ENCODE measurements at regions not wholly inside any gene's neighbourhood (a gene's known extent, or its start where the extent isn't known, plus 50 kb on each side); places are given as distances from the start of the nearest gene placed in this dataset.

DNA sequence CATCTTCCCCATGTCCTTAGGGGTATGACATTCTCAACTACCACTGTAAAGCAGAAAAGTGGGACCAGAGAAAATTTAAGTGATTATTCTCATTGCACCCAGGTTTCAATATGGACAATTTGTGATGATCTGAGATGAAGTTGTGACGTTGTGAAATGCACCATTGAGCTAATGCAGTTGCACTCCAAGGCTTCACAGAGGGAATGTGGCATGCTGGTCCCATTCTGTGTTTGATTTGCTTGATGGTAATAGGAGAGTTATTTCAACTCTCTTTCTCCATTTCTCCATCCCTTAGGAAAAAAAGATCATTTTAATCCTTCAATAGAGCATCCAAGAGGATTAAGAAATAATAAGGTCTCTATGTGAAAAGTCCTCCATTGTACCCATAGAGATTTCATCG lies 136.6 kb downstream of the SLC30A10 start:
- no peak for DNase-seq
- Mint-ChIP-seq H3K27ac (no peak overlapping the region), H3K36me3 (no peaks in the 10 kb centered on the region), H3K4me1 (no peaks in the 10 kb centered on the region), H3K9me3 (no peaks in the 10 kb centered on the region), H3K4me3 (no peak overlapping the region), H3K27me3 (peaks cover 15% of the 10 kb centered on the region)

GRCh38 chr1:219790834-219791615 lies 137.3 kb downstream of the SLC30A10 start:
- no peak overlapping the region for H3K27ac Mint-ChIP-seq
- H3K36me3 Mint-ChIP-seq: no peaks in the 10 kb centered on the region
- H3K27me3 Mint-ChIP-seq: peaks cover 15% of the 10 kb centered on the region
- no peaks in the 10 kb centered on the region for H3K4me1 Mint-ChIP-seq
- no peak overlapping the region for H3K4me3 Mint-ChIP-seq
- H3K9me3 Mint-ChIP-seq: no peaks in the 10 kb centered on the region
- DNase-seq: no peak

DNA sequence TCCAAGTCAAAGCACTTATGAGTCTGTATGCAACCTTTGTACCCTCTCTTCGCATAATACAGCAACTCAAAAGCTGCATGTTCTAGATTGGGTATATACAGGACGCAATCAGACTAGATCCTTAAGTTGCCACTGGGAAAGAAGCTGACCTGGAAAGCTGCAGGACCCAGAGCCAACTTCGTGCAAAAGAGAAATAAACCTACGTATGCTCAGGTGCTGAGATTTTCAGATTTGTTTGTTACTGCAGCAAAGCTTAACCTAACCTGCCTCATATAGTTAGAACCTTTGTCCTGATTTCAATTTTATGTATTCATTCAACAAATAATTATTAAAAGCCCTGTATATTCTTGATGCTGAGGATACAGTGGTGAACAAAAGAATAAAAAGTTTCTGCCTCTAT lies 139.7 kb downstream of the SLC30A10 start:
- H3K4me1 Mint-ChIP-seq: no peaks in the 10 kb centered on the region
- H3K27ac Mint-ChIP-seq: no peak overlapping the region
- no peak for DNase-seq
- no peaks in the 10 kb centered on the region for H3K9me3 Mint-ChIP-seq
- no peak overlapping the region for H3K4me3 Mint-ChIP-seq
- H3K36me3 Mint-ChIP-seq: no peaks in the 10 kb centered on the region
- peaks cover 4% of the 10 kb centered on the region for H3K27me3 Mint-ChIP-seq

DNA sequence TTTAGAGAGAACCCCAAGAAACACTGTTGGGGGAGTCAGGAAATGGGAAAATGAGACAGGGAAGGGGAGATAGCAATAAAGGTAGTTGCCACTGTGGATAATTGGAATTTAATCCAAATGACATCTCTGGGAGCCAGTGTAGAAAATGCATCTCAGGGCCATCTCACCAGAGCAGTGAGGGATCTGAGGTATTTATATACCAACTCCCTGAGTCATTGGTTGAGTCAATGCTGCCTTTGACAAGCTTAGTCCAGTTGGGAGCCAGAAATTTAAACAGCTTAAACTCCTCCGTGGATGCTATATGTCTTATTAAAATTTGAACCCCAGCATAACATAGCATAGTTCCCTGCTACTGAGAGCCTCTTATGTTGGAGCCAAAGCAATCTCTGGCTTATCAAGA lies 140.3 kb downstream of the SLC30A10 start:
- H3K4me1 Mint-ChIP-seq: no peaks in the 10 kb centered on the region
- DNase-seq: no peak
- H3K27ac Mint-ChIP-seq: no peak overlapping the region
- H3K36me3 Mint-ChIP-seq: no peaks in the 10 kb centered on the region
- H3K4me3 Mint-ChIP-seq: no peak overlapping the region
- no peaks in the 10 kb centered on the region for H3K9me3 Mint-ChIP-seq
- H3K27me3 Mint-ChIP-seq: peaks cover 4% of the 10 kb centered on the region

DNA sequence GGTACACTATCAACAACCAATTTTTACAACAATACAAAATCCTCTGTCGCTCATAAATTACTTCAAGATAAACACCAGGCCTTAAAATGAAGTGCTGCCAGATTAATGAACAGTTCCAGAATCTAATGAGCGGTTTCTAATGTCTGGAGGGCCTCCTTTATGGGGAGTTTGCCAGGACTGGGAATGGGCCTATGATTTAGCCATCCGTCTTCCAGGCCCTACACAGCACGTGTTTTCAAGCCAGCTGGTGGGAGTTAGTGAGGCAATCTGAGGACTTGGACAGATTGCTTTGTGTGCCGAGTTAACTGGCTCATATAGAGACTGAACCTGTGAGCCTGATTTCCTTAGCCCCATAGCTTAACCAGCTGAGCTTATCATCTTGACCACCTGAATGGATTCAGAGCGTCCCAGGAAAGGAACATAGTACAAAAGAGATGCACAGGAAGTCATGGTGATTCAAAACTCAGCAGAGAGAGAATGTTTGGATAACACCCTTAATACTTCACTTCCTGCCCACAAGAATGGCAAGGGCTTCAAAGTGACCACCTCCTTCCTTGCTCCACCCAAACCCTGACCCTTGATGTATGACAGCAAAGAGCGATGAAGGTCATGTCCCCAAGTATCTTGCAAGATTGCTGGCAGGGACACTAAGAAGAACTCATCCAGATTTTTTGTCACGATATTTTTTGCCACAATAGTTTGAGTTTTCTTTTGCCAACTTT lies 143.5 kb downstream of the SLC30A10 start:
- H3K27me3 Mint-ChIP-seq: peaks cover 4% of the 10 kb centered on the region

GRCh38 chr1:219783605-219784235 lies 144.6 kb downstream of the SLC30A10 start:
- H3K4me3 Mint-ChIP-seq: no peak overlapping the region
- DNase-seq: no peak
- H3K27ac Mint-ChIP-seq: no peak overlapping the region
- peaks cover 3% of the 10 kb centered on the region for H3K9me3 Mint-ChIP-seq
- no peaks in the 10 kb centered on the region for H3K4me1 Mint-ChIP-seq
- H3K27me3 Mint-ChIP-seq: peaks cover 4% of the 10 kb centered on the region
- no peaks in the 10 kb centered on the region for H3K36me3 Mint-ChIP-seq

More for the DNA sequence above, 143.5 kb downstream of the SLC30A10 start:
- Mint-ChIP-seq H3K27ac (no peak overlapping the region), H3K36me3 (no peaks in the 10 kb centered on the region), H3K9me3 (no peaks in the 10 kb centered on the region), H3K4me3 (no peak overlapping the region), H3K4me1 (no peaks in the 10 kb centered on the region)
- no peak for DNase-seq

DNA sequence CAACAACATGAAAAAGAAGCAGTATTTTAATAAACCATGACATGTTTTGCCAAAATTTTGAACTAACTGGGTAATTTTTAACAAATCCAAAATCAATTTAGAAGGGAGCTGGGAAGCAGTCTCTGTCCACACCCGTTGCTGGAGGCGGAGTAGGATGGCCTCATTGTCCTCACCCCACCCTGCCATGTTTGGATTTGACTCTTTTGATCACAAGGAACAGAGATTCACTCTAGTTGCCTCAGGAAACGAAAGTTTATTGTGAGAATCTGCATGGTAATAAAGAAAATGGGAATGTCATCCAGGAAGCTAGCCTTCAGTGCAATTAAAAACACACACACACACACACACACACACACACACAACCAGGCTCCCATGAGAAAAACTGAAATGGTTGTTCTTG lies 145.4 kb downstream of the SLC30A10 start:
- no peak overlapping the region for H3K4me3 Mint-ChIP-seq
- H3K27me3 Mint-ChIP-seq: peaks cover 3% of the 10 kb centered on the region
- H3K36me3 Mint-ChIP-seq: no peaks in the 10 kb centered on the region
- peaks cover 3% of the 10 kb centered on the region for H3K9me3 Mint-ChIP-seq
- no peak for DNase-seq
- no peaks in the 10 kb centered on the region for H3K4me1 Mint-ChIP-seq
- no peak overlapping the region for H3K27ac Mint-ChIP-seq

- Mint-ChIP-seq H3K27me3 (no peaks in the 10 kb centered on the region), H3K36me3 (no peaks in the 10 kb centered on the region), H3K4me3 (no peak overlapping the region), H3K4me1 (no peaks in the 10 kb centered on the region), H3K27ac (no peak overlapping the region), H3K9me3 (peaks cover 3% of the 10 kb centered on the region)
- DNase-seq: no peak
These were observed 146.0 kb downstream of the SLC30A10 start for GRCh38 chr1:219782311-219782710.

DNA sequence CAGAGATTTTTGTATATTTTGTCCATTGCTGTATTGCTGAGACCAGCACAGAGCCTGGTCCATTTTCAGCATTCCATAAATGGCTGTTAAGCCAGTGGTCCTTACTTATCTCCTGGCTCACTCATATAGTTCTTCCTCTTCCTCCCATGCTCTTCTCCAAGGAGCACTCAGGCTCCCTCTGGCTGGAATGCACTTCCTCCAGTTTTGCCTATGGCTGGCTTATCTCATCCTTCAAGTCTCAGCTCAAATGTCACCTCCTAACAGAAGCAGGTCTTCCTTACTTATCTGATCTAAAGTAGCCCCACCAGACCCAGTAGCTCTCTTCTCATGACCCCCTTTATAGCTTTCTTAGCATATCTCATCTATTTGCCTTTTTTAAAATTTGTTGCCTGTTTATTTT lies 146.9 kb downstream of the SLC30A10 start:
- no peak for DNase-seq
- H3K4me3 Mint-ChIP-seq: no peak overlapping the region
- no peaks in the 10 kb centered on the region for H3K27me3 Mint-ChIP-seq
- no peaks in the 10 kb centered on the region for H3K36me3 Mint-ChIP-seq
- peaks cover 3% of the 10 kb centered on the region for H3K9me3 Mint-ChIP-seq
- H3K27ac Mint-ChIP-seq: no peak overlapping the region
- no peaks in the 10 kb centered on the region for H3K4me1 Mint-ChIP-seq

GRCh38 chr1:219778793-219779369 lies 149.5 kb downstream of the SLC30A10 start:
- H3K9me3 Mint-ChIP-seq: peaks cover 3% of the 10 kb centered on the region
- H3K4me1 Mint-ChIP-seq: no peaks in the 10 kb centered on the region
- no peaks in the 10 kb centered on the region for H3K36me3 Mint-ChIP-seq
- H3K27me3 Mint-ChIP-seq: no peaks in the 10 kb centered on the region
- no peak for DNase-seq
- no peak overlapping the region for H3K27ac Mint-ChIP-seq
- no peak overlapping the region for H3K4me3 Mint-ChIP-seq

DNA sequence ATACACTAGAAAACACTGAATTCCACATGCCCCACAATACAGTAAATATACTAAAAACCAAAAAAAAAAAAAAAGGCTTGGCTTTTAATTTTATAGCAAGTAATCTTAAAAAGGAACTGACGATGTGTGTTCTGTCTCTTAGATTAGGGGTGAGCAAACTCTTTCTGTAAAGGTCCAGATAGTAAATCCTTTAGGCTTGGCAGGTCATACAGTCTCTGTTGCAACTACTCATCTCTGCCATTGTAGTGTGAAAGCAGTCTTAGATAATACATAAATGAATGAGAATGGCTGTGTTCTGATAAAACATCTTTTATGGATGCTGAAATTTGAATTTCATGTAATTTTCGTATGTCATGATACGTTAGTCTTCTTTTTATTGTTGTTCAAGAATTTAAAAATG lies 150.2 kb downstream of the SLC30A10 start:
- H3K36me3 Mint-ChIP-seq: no peaks in the 10 kb centered on the region
- no peak overlapping the region for H3K4me3 Mint-ChIP-seq
- no peak overlapping the region for H3K27ac Mint-ChIP-seq
- H3K4me1 Mint-ChIP-seq: no peaks in the 10 kb centered on the region
- no peaks in the 10 kb centered on the region for H3K27me3 Mint-ChIP-seq
- H3K9me3 Mint-ChIP-seq: peaks cover 5% of the 10 kb centered on the region
- DNase-seq: no peak

DNA sequence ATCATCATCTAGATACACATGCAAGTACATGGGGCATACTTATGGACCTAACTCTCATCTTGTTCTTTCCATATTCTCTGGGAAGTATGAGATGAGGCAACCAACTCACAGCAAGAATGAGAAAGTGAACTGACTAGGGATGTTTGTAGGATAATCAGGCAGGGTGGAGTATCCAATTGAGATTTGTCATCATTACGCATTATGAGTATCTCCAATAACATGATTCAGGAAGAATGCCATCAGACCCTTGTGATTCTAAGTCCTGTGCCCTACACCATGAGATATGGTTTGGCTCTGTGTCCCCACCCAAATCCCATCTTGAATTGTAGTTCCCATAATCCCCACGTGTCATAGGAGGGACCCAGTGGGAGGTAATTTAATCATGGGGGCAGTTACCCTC lies 154.0 kb downstream of the SLC30A10 start:
- Mint-ChIP-seq H3K4me1 (no peaks in the 10 kb centered on the region), H3K27ac (no peak overlapping the region), H3K4me3 (no peak overlapping the region), H3K9me3 (peaks cover 4% of the 10 kb centered on the region), H3K27me3 (no peaks in the 10 kb centered on the region), H3K36me3 (no peaks in the 10 kb centered on the region)
- DNase-seq: no peak

DNA sequence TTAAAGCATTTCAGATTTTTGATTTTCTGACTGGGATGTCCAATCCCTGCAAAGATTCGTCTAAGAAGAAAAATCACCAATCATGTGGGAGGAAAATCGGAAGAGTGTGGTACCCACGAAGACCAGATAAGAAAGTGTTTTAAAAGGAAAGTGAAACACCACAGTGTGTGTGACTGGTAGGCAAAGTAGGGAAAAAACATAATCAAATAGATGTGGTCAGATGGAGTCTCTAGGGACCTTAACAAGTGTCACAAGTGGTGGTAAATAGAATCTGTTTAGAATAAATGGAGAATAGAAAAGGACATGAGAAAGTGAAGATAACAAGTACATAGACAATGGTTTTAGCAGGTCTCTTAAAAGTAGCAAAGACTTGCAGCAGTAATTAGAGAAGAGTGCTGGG lies 154.6 kb downstream of the SLC30A10 start:
- H3K27ac Mint-ChIP-seq: no peak overlapping the region
- no peaks in the 10 kb centered on the region for H3K36me3 Mint-ChIP-seq

GRCh38 chr1:219773110-219773509 lies 155.2 kb downstream of the SLC30A10 start:
- H3K27ac Mint-ChIP-seq: no peak overlapping the region
- H3K9me3 Mint-ChIP-seq: peaks cover 12% of the 10 kb centered on the region
- H3K4me3 Mint-ChIP-seq: no peak overlapping the region
- no peaks in the 10 kb centered on the region for H3K36me3 Mint-ChIP-seq
- DNase-seq: no peak
- H3K4me1 Mint-ChIP-seq: no peaks in the 10 kb centered on the region
- H3K27me3 Mint-ChIP-seq: no peaks in the 10 kb centered on the region

More for the DNA sequence above, 154.6 kb downstream of the SLC30A10 start:
- no peaks in the 10 kb centered on the region for H3K4me1 Mint-ChIP-seq
- H3K4me3 Mint-ChIP-seq: no peak overlapping the region
- H3K27me3 Mint-ChIP-seq: no peaks in the 10 kb centered on the region
- H3K9me3 Mint-ChIP-seq: peaks cover 9% of the 10 kb centered on the region
- no peak for DNase-seq

GRCh38 chr1:219772265-219773036 lies 155.9 kb downstream of the SLC30A10 start:
- Mint-ChIP-seq H3K4me3 (no peak overlapping the region), H3K27ac (no peak overlapping the region), H3K4me1 (no peaks in the 10 kb centered on the region), H3K27me3 (no peaks in the 10 kb centered on the region), H3K9me3 (peaks cover 12% of the 10 kb centered on the region), H3K36me3 (no peaks in the 10 kb centered on the region)
- no peak for DNase-seq
